Psoas muscle (tissue), 7 donors: ENCODE measurements at regions not wholly inside any gene's neighbourhood (a gene's known extent, or its start where the extent isn't known, plus 50 kb on each side); places are given as distances from the start of the nearest gene placed in this dataset.
"Not testable (repeated sequence)": the region's sequence is repeated elsewhere in the genome, so short reads cannot be mapped to it uniquely, and the experiment has no call there.

Experiments
- ATAC-seq, 4 donors: fragments of 200-7000 bp; cut with Tn5 transposase; one replicate each; pipeline ENCODE4 v1.9.1; 2020; ENCODE audit warnings: moderate library complexity in 3 of 4, mild to moderate bottlenecking in 2 of 4
- DNase-seq, 2 donors: peaks; one replicate each; pipeline ENCODE4 v3.0.0-alpha.2; 2020
- H3K27ac ChIP-seq: fragments of 200-600 bp; one replicate; pipeline ENCODE4 v1.8.0; 2022
- H3K27me3 ChIP-seq, 3 donors: fragments of 200-600 bp in 1 of 3; one replicate each; pipeline versions ENCODE4 v1.6.1 to v1.8.0; 2013 to 2022; ENCODE audit warnings: low read length in 2 of 3, mild to moderate bottlenecking in 2 of 3, moderate library complexity in 1 of 3; ENCODE audit not compliant: insufficient read depth in 3 of 3
- H3K36me3 ChIP-seq, 2 donors: fragments of 200-600 bp in 1 of 2; one replicate each; pipeline versions ENCODE4 v1.6.1 to v1.8.0; 2013 to 2022; ENCODE audit warnings: low read depth in 1 of 2, mild to moderate bottlenecking in 1 of 2, moderate library complexity in 1 of 2; ENCODE audit not compliant: insufficient read depth in 1 of 2
- H3K4me1 ChIP-seq: fragments of 200-600 bp; one replicate; pipeline ENCODE4 v1.8.0; 2022
- H3K4me3 ChIP-seq: fragments of 200-600 bp; one replicate; pipeline ENCODE4 v1.8.0; 2022; ENCODE audit warnings: mild to moderate bottlenecking
- H3K9me3 ChIP-seq: fragments of 200-600 bp; one replicate; pipeline ENCODE4 v1.8.0; 2022
- WGBS, 3 donors: extraction: QIAGEN DNeasy Blood & Tissue Kit; methylation state at CpG; one replicate each; pipeline versions ENCODE4 v1.1.6 to v1.1.7; 2013; 5-methylcytosine and 5-hydroxymethylcytosine counted together
- intact Hi-C, 2 donors: fragments of 100-400 bp; cut with DNase I; formaldehyde crosslinking; loops; one replicate each; pipeline versions ENCODE4 v1.11.0 to v1.14.2; 2022
- TF ChIP-seq, protein P1 (sequence below): fragments of 200-600 bp; IDR thresholded peaks from one replicate; pipeline ENCODE4 v1.8.0; 2022; ENCODE audit warnings: antibody characterized with exemption
- donor health status: healthy with polysubstance abuse.
- donor health status: DM: no; HTN: no; CAD: no; lungs with moderate emphysema.
- donor health status: Bipolar disorder and iron deficiency.
- donor health status: healthy.
- donor health status: DM: yes; HTN: yes; CAD: no.
- donor health status: DM: no; HTN: no; CAD: no.
- donor health status: DM: yes; HTN: yes; CAD: no.

DNA sequence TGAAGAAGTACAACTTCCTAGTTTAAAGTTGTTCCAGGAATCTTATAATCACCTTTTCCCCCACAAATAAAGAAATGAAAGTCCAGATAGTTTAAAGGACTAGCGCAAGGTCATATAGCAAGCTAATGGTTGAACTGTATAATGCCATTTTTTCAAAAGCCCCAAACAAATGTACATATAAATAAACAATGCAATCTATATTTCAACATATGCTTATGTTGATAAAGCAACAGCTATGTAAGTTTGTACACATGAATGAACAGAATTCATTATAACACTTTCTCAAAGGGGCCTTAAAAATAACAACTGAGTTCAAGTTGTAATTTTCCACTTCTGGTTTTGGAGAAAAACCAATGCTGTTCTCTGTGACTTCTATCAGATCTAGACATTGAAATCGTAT, 1628.6 kb downstream of the CDH8 start:
- no peak overlapping the region for H3K27ac ChIP-seq
- WGBS, 3 donors = 64 to 84% (median 66%) methylated on average over 2 of the region's 2 CpGs
- no peaks in the 10 kb centered on the region for H3K36me3 ChIP-seq
- no peak overlapping the region for H3K4me3 ChIP-seq
- ATAC-seq = no peak
- intact Hi-C loops = no loop called here
- DNase-seq = no peak
- H3K27me3 ChIP-seq = no peaks in the 10 kb centered on the region
- H3K4me1 ChIP-seq = no peaks in the 10 kb centered on the region
- no peaks in the 10 kb centered on the region for H3K9me3 ChIP-seq
- TF ChIP-seq, protein P1, sequence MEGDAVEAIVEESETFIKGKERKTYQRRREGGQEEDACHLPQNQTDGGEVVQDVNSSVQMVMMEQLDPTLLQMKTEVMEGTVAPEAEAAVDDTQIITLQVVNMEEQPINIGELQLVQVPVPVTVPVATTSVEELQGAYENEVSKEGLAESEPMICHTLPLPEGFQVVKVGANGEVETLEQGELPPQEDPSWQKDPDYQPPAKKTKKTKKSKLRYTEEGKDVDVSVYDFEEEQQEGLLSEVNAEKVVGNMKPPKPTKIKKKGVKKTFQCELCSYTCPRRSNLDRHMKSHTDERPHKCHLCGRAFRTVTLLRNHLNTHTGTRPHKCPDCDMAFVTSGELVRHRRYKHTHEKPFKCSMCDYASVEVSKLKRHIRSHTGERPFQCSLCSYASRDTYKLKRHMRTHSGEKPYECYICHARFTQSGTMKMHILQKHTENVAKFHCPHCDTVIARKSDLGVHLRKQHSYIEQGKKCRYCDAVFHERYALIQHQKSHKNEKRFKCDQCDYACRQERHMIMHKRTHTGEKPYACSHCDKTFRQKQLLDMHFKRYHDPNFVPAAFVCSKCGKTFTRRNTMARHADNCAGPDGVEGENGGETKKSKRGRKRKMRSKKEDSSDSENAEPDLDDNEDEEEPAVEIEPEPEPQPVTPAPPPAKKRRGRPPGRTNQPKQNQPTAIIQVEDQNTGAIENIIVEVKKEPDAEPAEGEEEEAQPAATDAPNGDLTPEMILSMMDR = no peak

- no peak overlapping the region for H3K27ac ChIP-seq
- 48 to 59% (median 50%) methylated on average over 4 of the region's 4 CpGs for WGBS, 3 donors
- H3K27me3 ChIP-seq = no peaks in the 10 kb centered on the region
- ATAC-seq (no peak), DNase-seq (no peak)
- H3K36me3 ChIP-seq = no peaks in the 10 kb centered on the region
- no peaks in the 10 kb centered on the region for H3K9me3 ChIP-seq
- TF ChIP-seq, protein P1 = no peak
- intact Hi-C loops = no loop called here
- H3K4me3 ChIP-seq = no peak overlapping the region
- H3K4me1 ChIP-seq = no peaks in the 10 kb centered on the region
Observed at GRCh38 chr16:60407034-60407433, 1629.2 kb downstream of the CDH8 start.

- Histone ChIP-seq H3K27ac (no peak overlapping the region), H3K27me3 (no peaks in the 10 kb centered on the region), H3K4me3 (no peak overlapping the region), H3K9me3 (no peaks in the 10 kb centered on the region), H3K4me1 (no peaks in the 10 kb centered on the region), H3K36me3 (no peaks in the 10 kb centered on the region)
- intact Hi-C loops = no loop called here
- TF ChIP-seq, protein P1 = no peak
- ATAC-seq (no peak), DNase-seq (no peak)
- WGBS, 3 donors = 62 to 64% (median 63%) methylated on average over 2 of the region's 2 CpGs
Observed at GRCh38 chr16:60405286-60405685, 1631.0 kb downstream of the CDH8 start.

- Histone ChIP-seq H3K36me3 (no peaks in the 10 kb centered on the region), H3K9me3 (no peaks in the 10 kb centered on the region), H3K4me3 (no peak overlapping the region), H3K27ac (no peak overlapping the region), H3K27me3 (no peaks in the 10 kb centered on the region), H3K4me1 (no peaks in the 10 kb centered on the region)
- intact Hi-C loops = no loop called here
- 69 to 78% (median 73%) methylated on average over 3 of the region's 3 CpGs for WGBS, 3 donors
- ATAC-seq = no peak
- TF ChIP-seq, protein P1 = no peak
- DNase-seq = no peak
Observed at GRCh38 chr16:60404401-60404800, 1631.8 kb downstream of the CDH8 start.

DNA sequence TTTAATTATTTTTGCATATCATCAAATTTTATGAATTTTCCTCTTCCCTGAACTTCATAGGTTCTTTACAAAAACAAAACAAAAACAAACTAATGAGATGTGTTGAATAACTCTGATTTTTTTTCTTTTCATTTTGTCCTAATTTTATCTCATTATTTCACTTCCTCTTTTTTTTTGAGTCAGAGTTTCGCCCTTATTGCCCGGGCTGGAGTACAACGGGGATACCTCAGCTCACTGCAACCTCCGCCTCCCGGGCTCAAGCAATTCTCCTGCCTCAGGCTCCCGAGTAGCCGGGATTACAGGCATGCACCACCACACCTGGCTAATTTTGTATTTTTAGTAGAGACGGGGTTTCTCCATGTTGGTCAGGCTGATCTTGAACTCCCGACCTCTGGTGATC, 1633.3 kb downstream of the CDH8 start:
- WGBS, 3 donors = 89 to 91% (median 90%) methylated on average over 9 of the region's 9 CpGs
- H3K36me3 ChIP-seq, H3K4me3 ChIP-seq, DNase-seq, H3K4me1 ChIP-seq, ATAC-seq, H3K27ac ChIP-seq, H3K9me3 ChIP-seq, intact Hi-C loops, H3K27me3 ChIP-seq: not testable (repeated sequence)
